ENCODE measurements at regions not wholly inside any gene's neighbourhood (a gene's known extent, or its start where the extent isn't known, plus 50 kb on each side); places are given as distances from the start of the nearest gene placed in this dataset.
A peak's percentile ranks its signal among the peaks of the same experiment; 100 is the strongest.

DNA sequence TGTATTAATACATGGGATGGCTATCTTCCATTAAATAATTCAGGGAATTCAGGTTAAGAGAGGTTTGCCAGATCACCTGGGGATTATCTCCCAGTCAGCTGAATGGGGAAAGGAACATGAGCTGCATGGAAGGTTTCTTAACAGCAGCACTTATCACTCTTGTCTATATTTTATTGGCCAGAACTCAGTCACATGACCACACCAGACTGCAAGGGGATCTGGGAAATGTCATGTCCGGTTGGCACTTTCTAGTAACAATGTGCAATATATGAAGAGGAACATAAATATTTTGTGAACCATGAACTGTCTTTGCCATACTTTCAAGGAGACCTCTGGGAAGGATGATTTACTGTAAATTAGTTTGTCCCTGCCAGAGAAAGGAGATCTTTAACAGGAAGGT is 599.1 kb downstream of the SLC4A3 start:
- ChIA-PET CTCF (no interaction called here), POLR2A (ENCODE audit: unreplicated experiment) (no interaction called here)
- no peaks in the 10 kb centered on the region for H3K9me3 ChIP-seq (ENCODE audit: low read length)
- peaks cover 70% of the 10 kb centered on the region for H3K4me1 ChIP-seq (ENCODE audit: insufficient read depth, low read length)
- 0 out of 2 replicates have a peak overlapping the region, but pooled peaks have one; percentile 3 for H3K4me2 ChIP-seq (ENCODE audit: low read length)
- DNase-seq (no peak), ATAC-seq (no peak)
- no TSS peak for BruUV-seq (replicated peaks)
- intact Hi-C loops (cut with micrococcal nuclease) = loop anchor here (5.0 kb wide), 1 partner anchor 34 kb away; no protein-coding TSS in a partner anchor
- H3K9ac ChIP-seq (ENCODE audit: low read length) = no peak overlapping the region; the same call in 1 of the 2 replicates
- no peaks in the 10 kb centered on the region for H3K27me3 ChIP-seq (ENCODE audit: low read length)
- H4K20me1 ChIP-seq (ENCODE audit: low read length) = no peaks in the 10 kb centered on the region
- H3K79me2 ChIP-seq (ENCODE audit: low read length) = 0 out of 2 replicates have a peak, but pooled peaks cover 4% of the 10 kb centered on the region
- TF ChIP-seq, protein P1, sequence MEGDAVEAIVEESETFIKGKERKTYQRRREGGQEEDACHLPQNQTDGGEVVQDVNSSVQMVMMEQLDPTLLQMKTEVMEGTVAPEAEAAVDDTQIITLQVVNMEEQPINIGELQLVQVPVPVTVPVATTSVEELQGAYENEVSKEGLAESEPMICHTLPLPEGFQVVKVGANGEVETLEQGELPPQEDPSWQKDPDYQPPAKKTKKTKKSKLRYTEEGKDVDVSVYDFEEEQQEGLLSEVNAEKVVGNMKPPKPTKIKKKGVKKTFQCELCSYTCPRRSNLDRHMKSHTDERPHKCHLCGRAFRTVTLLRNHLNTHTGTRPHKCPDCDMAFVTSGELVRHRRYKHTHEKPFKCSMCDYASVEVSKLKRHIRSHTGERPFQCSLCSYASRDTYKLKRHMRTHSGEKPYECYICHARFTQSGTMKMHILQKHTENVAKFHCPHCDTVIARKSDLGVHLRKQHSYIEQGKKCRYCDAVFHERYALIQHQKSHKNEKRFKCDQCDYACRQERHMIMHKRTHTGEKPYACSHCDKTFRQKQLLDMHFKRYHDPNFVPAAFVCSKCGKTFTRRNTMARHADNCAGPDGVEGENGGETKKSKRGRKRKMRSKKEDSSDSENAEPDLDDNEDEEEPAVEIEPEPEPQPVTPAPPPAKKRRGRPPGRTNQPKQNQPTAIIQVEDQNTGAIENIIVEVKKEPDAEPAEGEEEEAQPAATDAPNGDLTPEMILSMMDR (conservative IDR thresholded peaks at IDR 0.05; ENCODE audit: low read depth, low read length) = no peak
- TF ChIP-seq EZH2 (IDR thresholded peaks at IDR 0.05; ENCODE audit: low read length, unreplicated experiment) = no peak
- H3F3A ChIP-seq (ENCODE audit: low read length, unreplicated experiment) = peaks cover 10% of the 10 kb centered on the region
- H3K4me3 ChIP-seq (ENCODE audit: low read length) = no peak overlapping the region
- no peak overlapping the region for H2AFZ ChIP-seq (ENCODE audit: low read length)
- H3K36me3 ChIP-seq (ENCODE audit: low read depth, low read length) = no peaks in the 10 kb centered on the region
- no peaks in the 10 kb centered on the region for H3K9me2 ChIP-seq (replicated peaks; ENCODE audit: low read length)
- H3K27ac ChIP-seq (ENCODE audit: low read length) = peak overlapping the region; percentile 97

- CTCF ChIA-PET = no interaction called here
- ATAC-seq = no peak
- H2AFZ ChIP-seq (ENCODE audit: low read length) = no peak overlapping the region
- H4K20me1 ChIP-seq (ENCODE audit: low read length) = no peaks in the 10 kb centered on the region
- no peaks in the 10 kb centered on the region for H3K9me3 ChIP-seq (ENCODE audit: low read length)
- intact Hi-C loops (cut with micrococcal nuclease) = loop anchor here (5.0 kb wide), 1 partner anchor 35 kb away; no protein-coding TSS in a partner anchor
- H3K36me3 ChIP-seq (ENCODE audit: low read depth, low read length) = no peaks in the 10 kb centered on the region
- peak overlapping the region; percentile 79 for H3K4me2 ChIP-seq (ENCODE audit: low read length)
- no peaks in the 10 kb centered on the region for H3K9me2 ChIP-seq (replicated peaks; ENCODE audit: low read length)
- TF ChIP-seq, protein P1 (conservative IDR thresholded peaks at IDR 0.05; ENCODE audit: low read depth, low read length) = no peak
- TF ChIP-seq EZH2phosphoT487 (IDR thresholded peaks at IDR 0.05; ENCODE audit: borderline replicate concordance, low read length) = no peak
- TF ChIP-seq EZH2 (IDR thresholded peaks at IDR 0.05; ENCODE audit: low read length, unreplicated experiment) = no peak
- H3K27ac ChIP-seq (ENCODE audit: low read length) = peak overlapping the region; percentile 97
- H3K27me3 ChIP-seq (ENCODE audit: low read length) = no peaks in the 10 kb centered on the region
- peak overlapping the region; percentile 44; the same call in 1 of the 2 replicates for H3K4me3 ChIP-seq (ENCODE audit: low read length)
- POLR2A ChIA-PET (ENCODE audit: unreplicated experiment) = no interaction called here
- H3K4me1 ChIP-seq (ENCODE audit: insufficient read depth, low read length) = peaks cover 70% of the 10 kb centered on the region
- BruUV-seq (replicated peaks) = no TSS peak
- DNase-seq = peak; percentile 64
- H3K79me2 ChIP-seq (ENCODE audit: low read length) = 0 out of 2 replicates have a peak, but pooled peaks cover 4% of the 10 kb centered on the region
- peak overlapping the region; percentile 64; the same call in 1 of the 2 replicates for H3K9ac ChIP-seq (ENCODE audit: low read length)
- H3F3A ChIP-seq (ENCODE audit: low read length, unreplicated experiment) = peaks cover 10% of the 10 kb centered on the region
These were observed 600.0 kb downstream of the SLC4A3 start for GRCh38 chr2:220227266-220227920.
